Caco-2 (cell line): ENCODE measurements at regions not wholly inside any gene's neighbourhood (a gene's known extent, or its start where the extent isn't known, plus 50 kb on each side); places are given as distances from the start of the nearest gene placed in this dataset.

ENCODE experiments used
- BruUV-seq: library from RNA; stranded (reverse); fragments of 400-500 nt; replicated peaks from 2 replicates; lab custom pipeline; 2021; lab: Mats Ljungman, UMichigan
- CTCF ChIA-PET: fragments of 300-600 bp; sonication (Branson Sonifier 250); formaldehyde crosslinking; loops from one replicate; lab custom pipeline; 2022; ENCODE audit warnings: antibody characterized with exemption; lab: Charles Lee
- POLR2A ChIA-PET: fragments of 300-600 bp; sonication (Branson Sonifier 250); formaldehyde crosslinking; loops from one replicate; lab custom pipeline; 2022; ENCODE audit warnings: antibody characterized with exemption; lab: Charles Lee
- DNase-seq, 2 experiments: peaks; one replicate each; pipeline versions ENCODE4 v3.0.0 to v3.0.0-alpha.2; 2020 to 2022
- H3K27me3 ChIP-seq: replicated peaks from 2 replicates; pipeline ENCODE4 v1.6.0; 2011; ENCODE audit warnings: low read length; ENCODE audit not compliant: control insufficient read depth, insufficient read depth
- H3K36me3 ChIP-seq: 2 replicates; pipeline ENCODE4 v1.5.1; 2011; ENCODE audit warnings: low read length; ENCODE audit not compliant: control insufficient read depth, insufficient read depth
- H3K4me1 ChIP-seq: fragments of 250-450 bp; sonication (Bioruptor Pico); 2 replicates; pipeline ENCODE4 v1.5.1; 2020; ENCODE audit warnings: mild to moderate bottlenecking
- H3K4me3 ChIP-seq: 2 replicates; pipeline ENCODE4 v1.5.1; 2011; ENCODE audit warnings: low read depth, mild to moderate bottlenecking, control low read depth, low read length
- H3K9me3 ChIP-seq: fragments of 250-450 bp; sonication (Bioruptor Pico); 2 replicates; pipeline ENCODE4 v1.5.1; 2020; ENCODE audit warnings: mild to moderate bottlenecking, moderate library complexity
- H3K27ac Mint-ChIP-seq: one replicate; pipeline ENCODE4 v1.8.0; 2022; ENCODE audit warnings: mixed read lengths; ENCODE audit not compliant: unreplicated experiment
- H3K27me3 Mint-ChIP-seq: one replicate; pipeline ENCODE4 v1.8.0; 2022; ENCODE audit warnings: mixed read lengths; ENCODE audit not compliant: insufficient read depth, unreplicated experiment
- H3K36me3 Mint-ChIP-seq: one replicate; pipeline ENCODE4 v1.8.0; 2022; ENCODE audit warnings: mild to moderate bottlenecking, mixed read lengths; ENCODE audit not compliant: insufficient read depth, unreplicated experiment
- H3K4me1 Mint-ChIP-seq: one replicate; pipeline ENCODE4 v1.8.0; 2022; ENCODE audit warnings: low read depth, mixed read lengths; ENCODE audit not compliant: unreplicated experiment
- H3K4me3 Mint-ChIP-seq: one replicate; pipeline ENCODE4 v1.8.0; 2022; ENCODE audit warnings: mild to moderate bottlenecking, moderate library complexity, mixed read lengths; ENCODE audit not compliant: unreplicated experiment
- H3K9me3 Mint-ChIP-seq: one replicate; pipeline ENCODE4 v1.8.0; 2022; ENCODE audit warnings: mixed read lengths; ENCODE audit not compliant: unreplicated experiment
- CTCF ChIP-seq, 2 experiments: fragments of 200-600 bp in 1 of 2; IDR thresholded peaks; 1 replicate in 1 of 2; 2 replicates in 1 of 2; pipeline versions ENCODE4 v1.5.1 to v1.8.0; 2011 to 2022; ENCODE audit warnings: antibody characterized with exemption in 1 of 2, control low read depth in 1 of 2, inconsistent platforms in 1 of 2, low read depth in 1 of 2, low read length in 1 of 2, mild to moderate bottlenecking in 1 of 2, moderate library complexity in 1 of 2; ENCODE audit not compliant: insufficient read depth in 1 of 2, severe bottlenecking in 1 of 2, unreplicated experiment in 1 of 2
- intact Hi-C: fragments of 100-400 bp; cut with micrococcal nuclease; formaldehyde crosslinking; loops from one replicate; pipeline ENCODE4 v1.10.0; 2022; ENCODE audit not compliant: unreplicated experiment

GRCh38 chr12:33703221-33703620, 263.6 kb upstream of the SYT10 start:
- Histone ChIP-seq H3K9me3 (no peaks in the 10 kb centered on the region), H3K36me3 (no peaks in the 10 kb centered on the region), H3K27me3 (no peaks in the 10 kb centered on the region), H3K4me1 (no peaks in the 10 kb centered on the region), H3K4me3 (no peak overlapping the region)
- Mint-ChIP-seq H3K27ac (no peak overlapping the region), H3K27me3 (peaks cover 3% of the 10 kb centered on the region), H3K36me3 (no peaks in the 10 kb centered on the region), H3K4me3 (no peak overlapping the region), H3K4me1 (no peaks in the 10 kb centered on the region), H3K9me3 (no peaks in the 10 kb centered on the region)
- no peak for TF ChIP-seq CTCF (IDR thresholded peaks at IDR 0.05; ENCODE audit: insufficient read depth in 1 of 2, low read depth in 1 of 2, low read length in 1 of 2, severe bottlenecking in 1 of 2, unreplicated experiment in 1 of 2)
- intact Hi-C loops: no loop called here
- CTCF ChIA-PET: no interaction called here
- POLR2A ChIA-PET: no interaction called here
- DNase-seq: no peak
- no TSS peak for BruUV-seq

DNA sequence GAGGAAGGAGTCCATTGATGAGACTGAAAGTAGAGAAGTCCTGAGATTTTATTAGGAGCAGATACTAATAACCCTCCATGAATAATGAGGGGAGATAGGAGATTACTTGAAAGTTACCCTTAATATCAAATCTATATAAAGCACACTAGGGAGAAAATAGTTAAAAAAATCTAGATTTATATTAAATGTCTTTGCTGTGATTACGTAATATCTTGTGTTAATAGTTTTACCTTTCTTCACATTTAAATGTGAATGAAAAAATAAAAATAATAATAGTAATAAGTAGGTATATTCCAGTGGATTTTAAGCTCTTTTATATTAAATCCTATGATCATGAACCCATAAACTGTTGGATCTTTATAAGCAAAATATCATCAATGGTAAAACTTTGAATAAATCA, 267.3 kb upstream of the SYT10 start:
- DNase-seq: no peak

GRCh38 chr12:33708935-33709334, 269.3 kb upstream of the SYT10 start:
- H3K36me3 Mint-ChIP-seq: no peaks in the 10 kb centered on the region
- BruUV-seq: no TSS peak
- Histone ChIP-seq H3K27me3 (no peaks in the 10 kb centered on the region), H3K4me3 (no peak overlapping the region), H3K4me1 (no peaks in the 10 kb centered on the region), H3K36me3 (no peaks in the 10 kb centered on the region), H3K9me3 (no peaks in the 10 kb centered on the region)
- no peak overlapping the region for H3K4me3 Mint-ChIP-seq
- H3K27ac Mint-ChIP-seq: no peak overlapping the region
- no peaks in the 10 kb centered on the region for H3K4me1 Mint-ChIP-seq
- H3K27me3 Mint-ChIP-seq: no peaks in the 10 kb centered on the region
- H3K9me3 Mint-ChIP-seq: no peaks in the 10 kb centered on the region
- intact Hi-C loops: no loop called here
- CTCF ChIA-PET: no interaction called here
- POLR2A ChIA-PET: no interaction called here
- no peak for DNase-seq
- no peak for TF ChIP-seq CTCF (IDR thresholded peaks at IDR 0.05; ENCODE audit: insufficient read depth in 1 of 2, low read depth in 1 of 2, low read length in 1 of 2, severe bottlenecking in 1 of 2, unreplicated experiment in 1 of 2)

More for the DNA sequence above, 267.3 kb upstream of the SYT10 start:
- Mint-ChIP-seq H3K27me3 (no peaks in the 10 kb centered on the region), H3K36me3 (no peaks in the 10 kb centered on the region), H3K4me3 (no peak overlapping the region), H3K27ac (no peak overlapping the region), H3K4me1 (no peaks in the 10 kb centered on the region), H3K9me3 (no peaks in the 10 kb centered on the region)
- no peak for TF ChIP-seq CTCF (IDR thresholded peaks at IDR 0.05; ENCODE audit: insufficient read depth in 1 of 2, low read depth in 1 of 2, low read length in 1 of 2, severe bottlenecking in 1 of 2, unreplicated experiment in 1 of 2)
- no TSS peak for BruUV-seq
- Histone ChIP-seq H3K4me1 (no peaks in the 10 kb centered on the region), H3K4me3 (no peak overlapping the region), H3K36me3 (no peaks in the 10 kb centered on the region), H3K9me3 (no peaks in the 10 kb centered on the region), H3K27me3 (no peaks in the 10 kb centered on the region)
- ChIA-PET POLR2A (no interaction called here), CTCF (no interaction called here)
- intact Hi-C loops: no loop called here
